H1 (cell line): ENCODE measurements at regions not wholly inside any gene's neighbourhood (a gene's known extent, or its start where the extent isn't known, plus 50 kb on each side); places are given as distances from the start of the nearest gene placed in this dataset.

Experiments
- CTCF ChIA-PET: fragments of 300-600 bp; sonication (Branson Sonifier 250); formaldehyde crosslinking; loops from one replicate; lab custom pipeline; 2021; ENCODE audit not compliant: partially characterized antibody; lab: Charles Lee
- POLR2A ChIA-PET: fragments of 300-600 bp; sonication (Branson Sonifier 250); formaldehyde crosslinking; loops from one replicate; lab custom pipeline; 2021; ENCODE audit warnings: inconsistent platforms; ENCODE audit not compliant: partially characterized antibody; lab: Charles Lee
- DNase-seq, 2 experiments: peaks; one replicate each; pipeline versions ENCODE4 v3.0.0 to v3.0.0-alpha.2; 2010 to 2022; ENCODE audit warnings: low spot score in 2 of 2, low read depth in 1 of 2, mixed read lengths in 1 of 2
- FAIRE-seq: peaks from 2 replicates; lab custom pipeline; 2011; peaks lifted over from hg19 to GRCh38; lab: Jason Lieb, UNC
- H2AFZ ChIP-seq: 2 replicates; pipeline ENCODE4 v1.8.1; 2012; ENCODE audit warnings: low read length, inconsistent platforms
- H2AK5ac ChIP-seq: 2 replicates; pipeline ENCODE4 v1.6.1; 2013; ENCODE audit warnings: low read depth, low read length
- H2BK120ac ChIP-seq: replicated peaks from 2 replicates; pipeline ENCODE3; 2013; ENCODE audit warnings: low read depth, low read length, inconsistent platforms
- H2BK12ac ChIP-seq: 2 replicates; pipeline ENCODE4 v1.6.1; 2013; ENCODE audit warnings: low read depth, low read length
- H2BK15ac ChIP-seq: 2 replicates; pipeline ENCODE4 v1.6.1; 2013; ENCODE audit warnings: low read length
- H2BK20ac ChIP-seq: 2 replicates; pipeline ENCODE4 v1.6.1; 2013; ENCODE audit warnings: low read length
- H2BK5ac ChIP-seq: 2 replicates; pipeline ENCODE4 v1.6.1; 2013; ENCODE audit warnings: low read depth, low read length
- H3K14ac ChIP-seq: 2 replicates; pipeline ENCODE4 v1.6.1; 2013; ENCODE audit warnings: inconsistent platforms; ENCODE audit not compliant: insufficient read length
- H3K18ac ChIP-seq: 2 replicates; pipeline ENCODE4 v1.6.1; 2013; ENCODE audit warnings: low read length; ENCODE audit errors: extremely low read depth
- H3K23ac ChIP-seq: 2 replicates; pipeline ENCODE4 v1.6.1; 2013; ENCODE audit warnings: inconsistent platforms; ENCODE audit not compliant: insufficient read length
- H3K23me2 ChIP-seq: 2 replicates; pipeline ENCODE4 v1.6.1; 2013; ENCODE audit warnings: low read depth, low read length
- H3K27ac ChIP-seq: 2 replicates; pipeline ENCODE4 v1.6.1; 2011; ENCODE audit warnings: low read depth, low read length, inconsistent platforms
- H3K27me3 ChIP-seq, 4 experiments: replicated peaks in 1 of 4; 1 replicate in 1 of 4; 2 replicates in 3 of 4; pipeline versions ENCODE4 v1.6.1 to v1.8.1; 2011 to 2013; ENCODE audit warnings: low read length in 3 of 4, mild to moderate bottlenecking in 3 of 4, inconsistent platforms in 2 of 4, mixed read lengths in 2 of 4, moderate library complexity in 1 of 4; ENCODE audit not compliant: control insufficient read depth in 3 of 4, insufficient read depth in 3 of 4; ENCODE audit errors: extremely low read depth in 1 of 4
- H3K36me3 ChIP-seq, 4 experiments: 2 replicates each; pipeline versions ENCODE4 v1.6.1 to v1.8.1; 2011 to 2013; ENCODE audit warnings: mild to moderate bottlenecking in 4 of 4, low read length in 3 of 4, moderate library complexity in 2 of 4, control low read depth in 1 of 4, inconsistent platforms in 1 of 4; ENCODE audit not compliant: insufficient read depth in 4 of 4, control insufficient read depth in 2 of 4
- H3K4ac ChIP-seq: replicated peaks from 2 replicates; pipeline ENCODE3; 2013; ENCODE audit warnings: low read length, low read depth, mixed read lengths, inconsistent platforms; ENCODE audit not compliant: insufficient read length
- H3K4me1 ChIP-seq, 4 experiments: replicated peaks in 1 of 4; 1 replicate in 1 of 4; 2 replicates in 3 of 4; pipeline versions ENCODE4 v1.6.1 to v1.8.1; 2011 to 2013; ENCODE audit warnings: low read length in 3 of 4, inconsistent platforms in 2 of 4, mixed read lengths in 1 of 4; ENCODE audit not compliant: insufficient read depth in 4 of 4, control insufficient read depth in 3 of 4
- H3K4me2 ChIP-seq, 2 experiments: 2 replicates each; pipeline versions ENCODE4 v1.6.1 to v1.8.1; 2011 to 2013; ENCODE audit warnings: low read depth in 2 of 2, low read length in 2 of 2, control low read depth in 1 of 2, inconsistent platforms in 1 of 2, mild to moderate bottlenecking in 1 of 2; ENCODE audit not compliant: insufficient read depth in 1 of 2
- H3K4me3 ChIP-seq, 4 experiments: fragments of 200-600, 300-600 bp in 1 of 4; sonication (generic), shearing (Covaris generic), sonication (Bioruptor Twin) in 1 of 4; 2 replicates each; pipeline versions ENCODE4 v1.5.1 to v1.8.1; 2011 to 2016; ENCODE audit warnings: low read length in 4 of 4, low read depth in 3 of 4, control low read depth in 2 of 4, inconsistent platforms in 2 of 4, mild to moderate bottlenecking in 2 of 4, mixed read lengths in 1 of 4, moderate library complexity in 1 of 4; ENCODE audit not compliant: insufficient read depth in 2 of 4; ENCODE audit errors: extremely low read depth in 1 of 4
- H3K56ac ChIP-seq: replicated peaks from 2 replicates; pipeline ENCODE3; 2013; ENCODE audit warnings: low read depth, mild to moderate bottlenecking, mixed read lengths, low read length, inconsistent platforms; ENCODE audit not compliant: insufficient read length
- H3K79me1 ChIP-seq: 2 replicates; pipeline ENCODE4 v1.6.1; 2013; ENCODE audit warnings: low read depth, low read length, control low read depth
- H3K79me2 ChIP-seq, 2 experiments: 2 replicates each; pipeline versions ENCODE4 v1.6.1 to v1.8.1; 2012 to 2013; ENCODE audit warnings: low read length in 2 of 2, mild to moderate bottlenecking in 2 of 2, inconsistent platforms in 1 of 2; ENCODE audit not compliant: insufficient read depth in 2 of 2, control insufficient read depth in 1 of 2
- H3K9ac ChIP-seq, 4 experiments: replicated peaks in 1 of 4; 1 replicate in 1 of 4; 2 replicates in 3 of 4; pipeline versions ENCODE4 v1.6.1 to v1.8.1; 2011 to 2013; ENCODE audit warnings: low read depth in 3 of 4, low read length in 3 of 4, control low read depth in 2 of 4, mild to moderate bottlenecking in 2 of 4, moderate library complexity in 2 of 4, inconsistent platforms in 1 of 4; ENCODE audit errors: extremely low read depth in 1 of 4
- H3K9me3 ChIP-seq, 2 experiments: 2 replicates each; pipeline versions ENCODE4 v1.6.1 to v1.8.1; 2012 to 2013; ENCODE audit warnings: mild to moderate bottlenecking in 2 of 2, moderate library complexity in 2 of 2, control low read depth in 1 of 2, inconsistent platforms in 1 of 2, low read depth in 1 of 2, low read length in 1 of 2, mixed read lengths in 1 of 2; ENCODE audit not compliant: insufficient read depth in 2 of 2
- H4K20me1 ChIP-seq, 2 experiments: replicated peaks in 1 of 2; 2 replicates each; pipeline versions ENCODE3 to v1.8.1; 2011 to 2013; ENCODE audit warnings: inconsistent platforms in 2 of 2, low read length in 2 of 2, mild to moderate bottlenecking in 1 of 2; ENCODE audit not compliant: insufficient read depth in 2 of 2, control insufficient read depth in 1 of 2
- H4K5ac ChIP-seq: 2 replicates; pipeline ENCODE4 v1.6.1; 2013; ENCODE audit warnings: low read length, low read depth, mixed read lengths, inconsistent platforms; ENCODE audit not compliant: insufficient read length
- H4K8ac ChIP-seq: 2 replicates; pipeline ENCODE4 v1.8.0; 2013; ENCODE audit warnings: mild to moderate bottlenecking, moderate library complexity, low read length, inconsistent platforms; ENCODE audit not compliant: insufficient read depth; ENCODE audit errors: extremely low read depth
- H4K91ac ChIP-seq: replicated peaks from 2 replicates; pipeline ENCODE3; 2013; ENCODE audit warnings: low read length, mixed read lengths, inconsistent platforms; ENCODE audit not compliant: insufficient read length
- BCL11A ChIP-seq, 2 experiments: IDR thresholded peaks; one replicate each; pipeline ENCODE4 v1.6.1; 2011; ENCODE audit warnings: low read depth in 2 of 2, low read length in 2 of 2, mild to moderate bottlenecking in 2 of 2
- BRCA1 ChIP-seq: IDR thresholded peaks from 2 replicates; pipeline ENCODE4 v1.6.1; 2012; ENCODE audit warnings: low read depth, low read length, improper control_type of control experiment
- CBX5 ChIP-seq: fragments of 300-800, 300-1000 bp; sonication (generic); IDR thresholded peaks from 2 replicates; pipeline ENCODE4 v1.7.1; 2016; ENCODE audit warnings: antibody characterized with exemption, low read length, low read depth
- CREB1 ChIP-seq: IDR thresholded peaks from 2 replicates; pipeline ENCODE4 v1.6.1; 2012; ENCODE audit warnings: inconsistent platforms
- E2F6 ChIP-seq: IDR thresholded peaks from 2 replicates; pipeline ENCODE4 v1.6.1; 2012; ENCODE audit warnings: inconsistent platforms
- HDAC2 ChIP-seq, 2 experiments: fragments of 300-600 bp in 1 of 2; sonication (generic) in 1 of 2; IDR thresholded peaks; 2 replicates each; pipeline ENCODE4 v1.6.1; 2011 to 2012; ENCODE audit warnings: low read depth in 2 of 2, low read length in 2 of 2, mild to moderate bottlenecking in 2 of 2, moderate library complexity in 2 of 2, borderline replicate concordance in 1 of 2, inconsistent platforms in 1 of 2
- JUN ChIP-seq: IDR thresholded peaks from 2 replicates; pipeline ENCODE4 v1.6.1; 2011; ENCODE audit warnings: low read depth, mild to moderate bottlenecking, improper control_type of control experiment, low read length
- WGBS, 2 experiments: shearing (Covaris generic) in 1 of 2; methylation state at CpG; one replicate each; pipeline versions ENCODE4 v1.1.6 to v1.1.7; 2013 to 2015; ENCODE audit warnings: low lambda C conversion rate in 2 of 2, mixed read lengths in 2 of 2, inconsistent platforms in 1 of 2, low coverage in 1 of 2, missing lambda C conversion rate in 1 of 2; ENCODE audit not compliant: insufficient replicate concordance in 2 of 2, insufficient coverage in 1 of 2, insufficient read length in 1 of 2; ENCODE audit errors: extremely low coverage in 1 of 2, missing lambda C conversion rate in 1 of 2; 5-methylcytosine and 5-hydroxymethylcytosine counted together

GRCh38 chr7:16368885-16369284, 52.5 kb downstream of the CRPPA start:
- Histone ChIP-seq H3K23ac (no peak overlapping the region), H2BK20ac (no peak overlapping the region), H4K20me1 (no peaks in the 10 kb centered on the region), H3K79me1 (no peaks in the 10 kb centered on the region), H3K4ac (no peak overlapping the region), H2BK5ac (no peak overlapping the region), H3K4me2 (no peak overlapping the region), H3K9ac (no peak overlapping the region), H3K14ac (no peak overlapping the region), H4K5ac (no peak overlapping the region), H3K4me3 (no peak overlapping the region), H3K56ac (no peak overlapping the region), H2AK5ac (no peak overlapping the region), H4K8ac (no peak overlapping the region), H3K18ac (no peak overlapping the region), H4K91ac (no peak overlapping the region), H3K4me1 (no peaks in the 10 kb centered on the region), H3K9me3 (no peaks in the 10 kb centered on the region), H2BK120ac (no peak overlapping the region), H3K27ac (no peak overlapping the region), H2BK12ac (no peak overlapping the region), H3K36me3 (no peaks in the 10 kb centered on the region), H2BK15ac (no peak overlapping the region), H3K27me3 (no peaks in the 10 kb centered on the region), H3K79me2 (no peaks in the 10 kb centered on the region), H3K23me2 (no peaks in the 10 kb centered on the region), H2AFZ (no peak overlapping the region)
- 92% methylated on average over 3 of the region's 3 CpGs; no CpG with 5 or more reads in 1 of the 2 experiments for WGBS, 2 experiments
- TF ChIP-seq E2F6, result no peak
- no peak for TF ChIP-seq HDAC2 (IDR thresholded peaks at IDR 0.05; ENCODE audit: borderline replicate concordance in 1 of 2, low read depth in 2 of 2, low read length in 2 of 2)
- TF ChIP-seq CBX5, result no peak
- TF ChIP-seq CREB1, result no peak
- TF ChIP-seq BRCA1, result no peak
- TF ChIP-seq BCL11A (IDR thresholded peaks at IDR 0.05; ENCODE audit: low read depth in 2 of 2, low read length in 2 of 2), result no peak
- no peak for TF ChIP-seq JUN
- FAIRE-seq (no peak), DNase-seq (no peak)
- ChIA-PET POLR2A (no interaction called here), CTCF (no interaction called here)
